ENCODE measurements at regions not wholly inside any gene's neighbourhood (a gene's known extent, or its start where the extent isn't known, plus 50 kb on each side); places are given as distances from the start of the nearest gene placed in this dataset.

DNA sequence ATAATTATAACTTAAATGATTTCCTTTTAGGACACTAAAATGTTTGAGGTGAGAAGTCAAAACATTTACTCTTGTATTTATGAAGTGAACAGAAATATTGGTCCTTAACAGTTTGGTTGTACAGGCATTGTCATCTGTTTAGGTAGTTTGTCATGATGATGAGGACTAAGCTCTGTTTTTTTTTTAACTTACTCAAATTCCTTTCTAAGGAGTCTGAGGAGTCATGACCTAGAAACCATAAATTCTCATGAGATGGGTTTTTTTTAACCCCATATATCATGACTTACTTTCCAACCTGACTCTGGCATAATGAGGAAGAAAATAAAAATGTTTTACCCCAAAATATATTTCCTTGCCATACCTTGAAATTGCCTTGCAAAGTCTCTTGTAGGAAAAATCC lies 1176.2 kb downstream of the SUCLG1 start:
- Mint-ChIP-seq H3K9me3 (peaks cover 10 to 14% of the 10 kb centered on the region in 2 donors), H3K27ac (no peak overlapping the region), H3K36me3 (no peaks in the 10 kb centered on the region), H3K4me3 (no peak overlapping the region), H3K27me3 (ENCODE audit: low read depth in 2 of 2) (no peaks in the 10 kb centered on the region), H3K4me1 (no peaks in the 10 kb centered on the region)
- DNase-seq (no peak), ATAC-seq (no peak)
- intact Hi-C loops (cut with micrococcal nuclease) = no loop called here
- Histone ChIP-seq H3K36me3 (ENCODE audit: control insufficient read depth, insufficient read depth, low read length) (no peaks in the 10 kb centered on the region), H3K4me1 (ENCODE audit: control insufficient read depth, insufficient read depth, low read length) (no peaks in the 10 kb centered on the region), H3K27ac (ENCODE audit: low read length) (no peak overlapping the region), H3K9me3 (ENCODE audit: control insufficient read depth, insufficient read depth, low read length) (no peaks in the 10 kb centered on the region), H3K4me3 (ENCODE audit: low read length) (no peak overlapping the region), H3K27me3 (ENCODE audit: control insufficient read depth, insufficient read depth, low read length) (no peaks in the 10 kb centered on the region)
- TF ChIP-seq, protein P1, sequence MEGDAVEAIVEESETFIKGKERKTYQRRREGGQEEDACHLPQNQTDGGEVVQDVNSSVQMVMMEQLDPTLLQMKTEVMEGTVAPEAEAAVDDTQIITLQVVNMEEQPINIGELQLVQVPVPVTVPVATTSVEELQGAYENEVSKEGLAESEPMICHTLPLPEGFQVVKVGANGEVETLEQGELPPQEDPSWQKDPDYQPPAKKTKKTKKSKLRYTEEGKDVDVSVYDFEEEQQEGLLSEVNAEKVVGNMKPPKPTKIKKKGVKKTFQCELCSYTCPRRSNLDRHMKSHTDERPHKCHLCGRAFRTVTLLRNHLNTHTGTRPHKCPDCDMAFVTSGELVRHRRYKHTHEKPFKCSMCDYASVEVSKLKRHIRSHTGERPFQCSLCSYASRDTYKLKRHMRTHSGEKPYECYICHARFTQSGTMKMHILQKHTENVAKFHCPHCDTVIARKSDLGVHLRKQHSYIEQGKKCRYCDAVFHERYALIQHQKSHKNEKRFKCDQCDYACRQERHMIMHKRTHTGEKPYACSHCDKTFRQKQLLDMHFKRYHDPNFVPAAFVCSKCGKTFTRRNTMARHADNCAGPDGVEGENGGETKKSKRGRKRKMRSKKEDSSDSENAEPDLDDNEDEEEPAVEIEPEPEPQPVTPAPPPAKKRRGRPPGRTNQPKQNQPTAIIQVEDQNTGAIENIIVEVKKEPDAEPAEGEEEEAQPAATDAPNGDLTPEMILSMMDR (IDR thresholded peaks at IDR 0.05) = no peak

DNA sequence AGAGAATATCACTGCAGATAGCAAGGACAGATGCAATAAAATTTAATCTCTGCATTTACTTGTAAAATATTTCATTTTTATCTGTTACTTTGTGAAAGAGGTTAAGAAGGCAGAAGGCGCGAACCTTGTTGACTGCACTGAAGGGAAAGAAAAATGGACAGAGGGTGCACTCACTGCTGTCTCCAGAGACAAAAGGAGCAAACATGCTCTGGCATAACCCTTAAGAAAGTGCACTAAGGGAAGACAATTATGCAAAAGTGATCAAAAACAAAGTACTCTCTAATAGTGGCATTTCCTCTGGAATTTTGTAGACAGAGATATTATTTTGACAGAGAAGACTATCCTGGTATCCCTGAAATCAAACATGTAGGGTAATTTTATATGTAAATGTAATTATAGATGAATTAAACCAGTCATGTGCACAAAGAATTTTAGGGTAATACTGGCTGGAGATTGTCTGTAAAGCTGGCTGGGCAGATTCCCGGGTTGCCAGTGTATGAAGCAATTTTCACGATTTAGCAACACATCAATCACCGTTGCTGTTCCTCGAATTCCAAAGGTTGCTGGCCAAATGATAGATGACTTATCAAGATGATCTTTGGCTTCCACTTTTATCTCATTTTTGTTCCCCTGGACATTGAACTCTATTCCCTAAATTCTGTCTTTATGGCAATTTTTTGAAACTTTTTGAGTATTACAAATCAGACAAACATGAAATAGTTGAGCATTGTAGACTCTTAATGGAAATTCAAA lies 1176.9 kb downstream of the SUCLG1 start:
- TF ChIP-seq, protein P1 (IDR thresholded peaks at IDR 0.05) = no peak
- H3K36me3 ChIP-seq (ENCODE audit: control insufficient read depth, insufficient read depth, low read length) = no peaks in the 10 kb centered on the region
- WGBS (ENCODE audit: insufficient coverage) = 81% methylated on average over 6 of the region's 6 CpGs

GRCh38 chr2:83280391-83280790 lies 1178.7 kb downstream of the SUCLG1 start:
- no peaks in the 10 kb centered on the region for H3K27me3 ChIP-seq (ENCODE audit: control insufficient read depth, insufficient read depth, low read length)
- no peaks in the 10 kb centered on the region for H3K36me3 ChIP-seq (ENCODE audit: control insufficient read depth, insufficient read depth, low read length)
- H3K9me3 ChIP-seq (ENCODE audit: control insufficient read depth, insufficient read depth, low read length) = no peaks in the 10 kb centered on the region
- TF ChIP-seq, protein P1 (IDR thresholded peaks at IDR 0.05) = no peak
- WGBS (ENCODE audit: insufficient coverage) = 100% methylated on average over 1 of the region's 1 CpG
- H3K27ac ChIP-seq (ENCODE audit: low read length) = no peak overlapping the region
- Mint-ChIP-seq H3K4me1 (no peaks in the 10 kb centered on the region), H3K9me3 (peaks cover 13 to 17% of the 10 kb centered on the region in 2 donors), H3K27ac (no peak overlapping the region), H3K4me3 (no peak overlapping the region), H3K27me3 (ENCODE audit: low read depth in 2 of 2) (no peaks in the 10 kb centered on the region), H3K36me3 (no peaks in the 10 kb centered on the region)
- ATAC-seq (no peak), DNase-seq (no peak)
- intact Hi-C loops (cut with micrococcal nuclease) = no loop called here
- no peak overlapping the region for H3K4me3 ChIP-seq (ENCODE audit: low read length)
- no peaks in the 10 kb centered on the region for H3K4me1 ChIP-seq (ENCODE audit: control insufficient read depth, insufficient read depth, low read length)

More for the DNA sequence above, 1176.9 kb downstream of the SUCLG1 start:
- no peaks in the 10 kb centered on the region for H3K27me3 ChIP-seq (ENCODE audit: control insufficient read depth, insufficient read depth, low read length)
- H3K9me3 ChIP-seq (ENCODE audit: control insufficient read depth, insufficient read depth, low read length) = no peaks in the 10 kb centered on the region
- ATAC-seq (no peak), DNase-seq (no peak)
- Mint-ChIP-seq H3K27me3 (ENCODE audit: low read depth in 2 of 2) (no peaks in the 10 kb centered on the region), H3K36me3 (no peaks in the 10 kb centered on the region), H3K4me1 (no peaks in the 10 kb centered on the region), H3K9me3 (peaks cover 11 to 14% of the 10 kb centered on the region in 2 donors), H3K4me3 (no peak overlapping the region), H3K27ac (no peak overlapping the region)
- intact Hi-C loops (cut with micrococcal nuclease) = no loop called here
- no peak overlapping the region for H3K4me3 ChIP-seq (ENCODE audit: low read length)
- no peak overlapping the region for H3K27ac ChIP-seq (ENCODE audit: low read length)
- H3K4me1 ChIP-seq (ENCODE audit: control insufficient read depth, insufficient read depth, low read length) = no peaks in the 10 kb centered on the region

DNA sequence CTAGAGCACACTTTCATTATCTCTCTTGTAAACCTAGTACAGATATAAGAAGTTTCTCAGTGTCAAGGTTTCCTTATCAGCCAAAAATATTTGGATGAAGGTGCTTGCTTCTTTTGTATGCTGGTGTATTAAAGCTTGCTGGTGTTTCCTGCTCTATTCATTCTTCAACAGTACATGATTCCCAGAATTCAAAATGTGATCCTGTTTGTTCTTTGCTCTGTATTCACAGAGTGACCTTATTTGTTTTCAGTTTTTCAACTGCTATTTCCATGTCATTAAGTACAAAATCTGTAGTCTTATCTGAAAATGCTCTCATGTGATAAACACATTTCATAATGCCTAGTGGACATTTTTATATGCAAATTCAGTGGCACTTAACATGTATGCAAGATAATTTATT lies 1185.8 kb downstream of the SUCLG1 start:
- Histone ChIP-seq H3K4me3 (ENCODE audit: low read length) (no peak overlapping the region), H3K27me3 (ENCODE audit: control insufficient read depth, insufficient read depth, low read length) (no peaks in the 10 kb centered on the region), H3K4me1 (ENCODE audit: control insufficient read depth, insufficient read depth, low read length) (no peaks in the 10 kb centered on the region), H3K27ac (ENCODE audit: low read length) (no peak overlapping the region), H3K9me3 (ENCODE audit: control insufficient read depth, insufficient read depth, low read length) (no peaks in the 10 kb centered on the region), H3K36me3 (ENCODE audit: control insufficient read depth, insufficient read depth, low read length) (no peaks in the 10 kb centered on the region)
- H3K4me3 Mint-ChIP-seq = no peak overlapping the region
- H3K9me3 Mint-ChIP-seq = peaks cover 8 to 15% of the 10 kb centered on the region in 2 donors
- no peaks in the 10 kb centered on the region for H3K27me3 Mint-ChIP-seq (ENCODE audit: low read depth in 2 of 2)
- H3K4me1 Mint-ChIP-seq = no peaks in the 10 kb centered on the region
- intact Hi-C loops (cut with micrococcal nuclease) = no loop called here
- ATAC-seq (no peak), DNase-seq (no peak)
- TF ChIP-seq, protein P1 (IDR thresholded peaks at IDR 0.05) = no peak
- no peak overlapping the region for H3K27ac Mint-ChIP-seq
- no peaks in the 10 kb centered on the region for H3K36me3 Mint-ChIP-seq

All from natural killer cell (primary cell).